NT2/D1 (cell line): ENCODE measurements at regions not wholly inside any gene's neighbourhood (a gene's known extent, or its start where the extent isn't known, plus 50 kb on each side); places are given as distances from the start of the nearest gene placed in this dataset.

Source experiments
- DNase-seq: peaks from one replicate; pipeline ENCODE4 v3.0.0-alpha.2; 2011; ENCODE audit warnings: low read depth, low spot score
- H3K27me3 ChIP-seq: 2 replicates; pipeline ENCODE4 v1.6.0; 2011; ENCODE audit warnings: mild to moderate bottlenecking; ENCODE audit not compliant: insufficient read length, insufficient read depth
- H3K36me3 ChIP-seq: 2 replicates; pipeline ENCODE4 v1.6.1; 2011; ENCODE audit warnings: mild to moderate bottlenecking, low read length, mixed read lengths; ENCODE audit not compliant: insufficient read depth, insufficient read length
- H3K4me1 ChIP-seq: 2 replicates; pipeline ENCODE4 v1.5.1; 2011; ENCODE audit not compliant: insufficient read depth, insufficient read length
- H3K4me3 ChIP-seq: 2 replicates; pipeline ENCODE4 v1.5.1; 2011; ENCODE audit warnings: low read depth; ENCODE audit not compliant: insufficient read length
- H3K9ac ChIP-seq: 2 replicates; pipeline ENCODE4 v1.6.0; 2011; ENCODE audit warnings: low read depth; ENCODE audit not compliant: insufficient read length
- H3K9me3 ChIP-seq: 2 replicates; pipeline ENCODE4 v1.5.1; 2011; ENCODE audit warnings: mild to moderate bottlenecking, low read length; ENCODE audit not compliant: insufficient read depth
- SUZ12 ChIP-seq: IDR thresholded peaks from 2 replicates; pipeline ENCODE4 v1.6.1; 2011; ENCODE audit not compliant: insufficient read length, insufficient read depth; ENCODE audit errors: extremely low read depth
- YY1 ChIP-seq: IDR thresholded peaks from 2 replicates; pipeline ENCODE4 v1.6.1; 2011; ENCODE audit not compliant: insufficient read length, insufficient read depth
- ZNF274 ChIP-seq: IDR thresholded peaks from 2 replicates; pipeline ENCODE4 v1.6.1; 2011; ENCODE audit warnings: mild to moderate bottlenecking, low read depth, low read length

- H3K36me3 ChIP-seq, result no peaks in the 10 kb centered on the region
- no peak for DNase-seq
- H3K4me3 ChIP-seq, result no peak overlapping the region
- H3K4me1 ChIP-seq, result no peaks in the 10 kb centered on the region
- no peaks in the 10 kb centered on the region for H3K27me3 ChIP-seq
- no peaks in the 10 kb centered on the region for H3K9me3 ChIP-seq
- no peak for TF ChIP-seq YY1
- TF ChIP-seq SUZ12, result no peak
- TF ChIP-seq ZNF274, result no peak
- H3K9ac ChIP-seq, result no peak overlapping the region
Observed at GRCh38 chr11:91798240-91798639, 426.4 kb upstream of the FAT3 start.

GRCh38 chr11:91796999-91797398 lies 427.6 kb upstream of the FAT3 start:
- H3K9ac ChIP-seq, result no peak overlapping the region
- no peak for TF ChIP-seq YY1
- no peak for DNase-seq
- H3K36me3 ChIP-seq, result no peaks in the 10 kb centered on the region
- no peaks in the 10 kb centered on the region for H3K4me1 ChIP-seq
- no peaks in the 10 kb centered on the region for H3K27me3 ChIP-seq
- no peak overlapping the region for H3K4me3 ChIP-seq
- no peaks in the 10 kb centered on the region for H3K9me3 ChIP-seq

- no peaks in the 10 kb centered on the region for H3K27me3 ChIP-seq
- H3K4me1 ChIP-seq, result no peaks in the 10 kb centered on the region
- H3K9ac ChIP-seq, result no peak overlapping the region
- H3K4me3 ChIP-seq, result no peak overlapping the region
- DNase-seq, result no peak
- H3K9me3 ChIP-seq, result no peaks in the 10 kb centered on the region
- no peaks in the 10 kb centered on the region for H3K36me3 ChIP-seq
- TF ChIP-seq ZNF274 (no peak), YY1 (no peak), SUZ12 (no peak)
Observed at GRCh38 chr11:91795139-91795887, 429.3 kb upstream of the FAT3 start.

GRCh38 chr11:91794146-91794545 lies 430.5 kb upstream of the FAT3 start:
- no peak for TF ChIP-seq YY1
- no peak for TF ChIP-seq SUZ12
- Histone ChIP-seq H3K4me3 (no peak overlapping the region), H3K9ac (no peak overlapping the region), H3K9me3 (no peaks in the 10 kb centered on the region), H3K4me1 (no peaks in the 10 kb centered on the region), H3K27me3 (no peaks in the 10 kb centered on the region), H3K36me3 (no peaks in the 10 kb centered on the region)
- DNase-seq, result no peak

- no peaks in the 10 kb centered on the region for H3K9me3 ChIP-seq
- H3K4me3 ChIP-seq, result no peak overlapping the region
- H3K4me1 ChIP-seq, result no peaks in the 10 kb centered on the region
- no peak for TF ChIP-seq SUZ12
- no peak for TF ChIP-seq ZNF274
- TF ChIP-seq YY1, result no peak
- H3K36me3 ChIP-seq, result no peaks in the 10 kb centered on the region
- H3K9ac ChIP-seq, result no peak overlapping the region
- H3K27me3 ChIP-seq, result no peaks in the 10 kb centered on the region
- DNase-seq, result no peak
Observed at GRCh38 chr11:91792779-91793262, 431.8 kb upstream of the FAT3 start.

- Histone ChIP-seq H3K27me3 (no peaks in the 10 kb centered on the region), H3K36me3 (no peaks in the 10 kb centered on the region), H3K4me1 (no peaks in the 10 kb centered on the region), H3K4me3 (no peak overlapping the region), H3K9me3 (no peaks in the 10 kb centered on the region), H3K9ac (no peak overlapping the region)
- no peak for DNase-seq
- TF ChIP-seq ZNF274 (no peak), YY1 (no peak), SUZ12 (no peak)
Observed at GRCh38 chr11:91791171-91791468, 433.5 kb upstream of the FAT3 start.

GRCh38 chr11:91790346-91791170 lies 434.1 kb upstream of the FAT3 start:
- H3K9me3 ChIP-seq, result no peaks in the 10 kb centered on the region
- no peak overlapping the region for H3K4me3 ChIP-seq
- H3K9ac ChIP-seq, result no peak overlapping the region
- no peak for DNase-seq
- no peaks in the 10 kb centered on the region for H3K4me1 ChIP-seq
- no peaks in the 10 kb centered on the region for H3K36me3 ChIP-seq
- H3K27me3 ChIP-seq, result no peaks in the 10 kb centered on the region
- TF ChIP-seq YY1, result no peak
- TF ChIP-seq SUZ12, result no peak
- no peak for TF ChIP-seq ZNF274
